ENCODE measurements at regions not wholly inside any gene's neighbourhood (a gene's known extent, or its start where the extent isn't known, plus 50 kb on each side); places are given as distances from the start of the nearest gene placed in this dataset.

GRCh38 chr12:71071536-71072097, 86.2 kb downstream of the TSPAN8 start:
- Histone ChIP-seq H3K36me3 (replicated peaks in 1 of 2) (no peaks in the 10 kb centered on the region), H3K9me3 (replicated peaks in 1 of 3) (no peaks in the 10 kb centered on the region), H3K27ac (no peak overlapping the region), H3K4me1 (replicated peaks in 1 of 2) (no peaks in the 10 kb centered on the region), H3K4me3 (no peak overlapping the region), H3K27me3 (no peaks in the 10 kb centered on the region)
- DNase-seq: no peak
- 47 to 76% (median 66%) methylated on average over 3 of the region's 3 CpGs for WGBS, 4 donors
- TF ChIP-seq POLR2A (IDR thresholded peaks at IDR 0.05) (no peak), CTCF (IDR thresholded peaks at IDR 0.05) (no peak)
- intact Hi-C loops (cut with DNase I): no loop called here

- TF ChIP-seq POLR2A (IDR thresholded peaks at IDR 0.05) (no peak), CTCF (IDR thresholded peaks at IDR 0.05) (no peak)
- intact Hi-C loops (cut with DNase I): no loop called here
- no peaks in the 10 kb centered on the region for H3K9me3 ChIP-seq (replicated peaks in 1 of 3)
- no peak for DNase-seq
- H3K36me3 ChIP-seq (replicated peaks in 1 of 2): no peaks in the 10 kb centered on the region
- no peaks in the 10 kb centered on the region for H3K27me3 ChIP-seq
- H3K27ac ChIP-seq: no peak overlapping the region
- H3K4me3 ChIP-seq: no peak overlapping the region
- no peaks in the 10 kb centered on the region for H3K4me1 ChIP-seq (replicated peaks in 1 of 2)
- 82 to 93% (median 89%) methylated on average over 3 of the region's 3 CpGs for WGBS, 4 donors
Observed at GRCh38 chr12:71070416-71071128, 87.2 kb downstream of the TSPAN8 start.

GRCh38 chr12:71069311-71069710, 88.5 kb downstream of the TSPAN8 start:
- Histone ChIP-seq H3K36me3 (replicated peaks in 1 of 2) (no peaks in the 10 kb centered on the region), H3K27ac (no peak overlapping the region), H3K4me1 (replicated peaks in 1 of 2) (no peaks in the 10 kb centered on the region), H3K4me3 (no peak overlapping the region), H3K9me3 (replicated peaks in 1 of 3) (no peaks in the 10 kb centered on the region), H3K27me3 (no peaks in the 10 kb centered on the region)
- TF ChIP-seq POLR2A (IDR thresholded peaks at IDR 0.05) (no peak), CTCF (IDR thresholded peaks at IDR 0.05) (no peak)
- WGBS, 4 donors: 75 to 82% (median 80%) methylated on average over 2 of the region's 2 CpGs
- no peak for DNase-seq
- intact Hi-C loops (cut with DNase I): no loop called here

GRCh38 chr12:71063087-71063486, 94.7 kb downstream of the TSPAN8 start:
- H3K36me3 ChIP-seq (replicated peaks in 1 of 2): no peaks in the 10 kb centered on the region
- no peaks in the 10 kb centered on the region for H3K27me3 ChIP-seq
- H3K9me3 ChIP-seq (replicated peaks in 1 of 3): no peaks in the 10 kb centered on the region
- no peak for DNase-seq
- intact Hi-C loops (cut with DNase I): no loop called here
- no peak for TF ChIP-seq CTCF (IDR thresholded peaks at IDR 0.05)
- TF ChIP-seq POLR2A (IDR thresholded peaks at IDR 0.05): no peak
- no peaks in the 10 kb centered on the region for H3K4me1 ChIP-seq (replicated peaks in 1 of 2)
- H3K4me3 ChIP-seq: no peak overlapping the region
- 68 to 82% (median 76%) methylated on average over 7 of the region's 7 CpGs for WGBS, 4 donors
- H3K27ac ChIP-seq: no peak overlapping the region

All from adrenal gland (tissue), 9 donors.